H1 (cell line): ENCODE measurements at regions not wholly inside any gene's neighbourhood (a gene's known extent, or its start where the extent isn't known, plus 50 kb on each side); places are given as distances from the start of the nearest gene placed in this dataset.

ENCODE experiments used
- CTCF ChIA-PET: fragments of 300-600 bp; sonication (Branson Sonifier 250); formaldehyde crosslinking; loops from one replicate; lab custom pipeline; 2021; ENCODE audit not compliant: partially characterized antibody; lab: Charles Lee
- POLR2A ChIA-PET: fragments of 300-600 bp; sonication (Branson Sonifier 250); formaldehyde crosslinking; loops from one replicate; lab custom pipeline; 2021; ENCODE audit warnings: inconsistent platforms; ENCODE audit not compliant: partially characterized antibody; lab: Charles Lee
- DNase-seq, 2 experiments: peaks; one replicate each; pipeline versions ENCODE4 v3.0.0 to v3.0.0-alpha.2; 2010 to 2022; ENCODE audit warnings: low spot score in 2 of 2, low read depth in 1 of 2, mixed read lengths in 1 of 2
- FAIRE-seq: peaks from 2 replicates; lab custom pipeline; 2011; peaks lifted over from hg19 to GRCh38; lab: Jason Lieb, UNC
- H2AFZ ChIP-seq: 2 replicates; pipeline ENCODE4 v1.8.1; 2012; ENCODE audit warnings: low read length, inconsistent platforms
- H2AK5ac ChIP-seq: 2 replicates; pipeline ENCODE4 v1.6.1; 2013; ENCODE audit warnings: low read depth, low read length
- H2BK120ac ChIP-seq: replicated peaks from 2 replicates; pipeline ENCODE3; 2013; ENCODE audit warnings: low read depth, low read length, inconsistent platforms
- H2BK12ac ChIP-seq: 2 replicates; pipeline ENCODE4 v1.6.1; 2013; ENCODE audit warnings: low read depth, low read length
- H2BK15ac ChIP-seq: 2 replicates; pipeline ENCODE4 v1.6.1; 2013; ENCODE audit warnings: low read length
- H2BK20ac ChIP-seq: 2 replicates; pipeline ENCODE4 v1.6.1; 2013; ENCODE audit warnings: low read length
- H2BK5ac ChIP-seq: 2 replicates; pipeline ENCODE4 v1.6.1; 2013; ENCODE audit warnings: low read depth, low read length
- H3K14ac ChIP-seq: 2 replicates; pipeline ENCODE4 v1.6.1; 2013; ENCODE audit warnings: inconsistent platforms; ENCODE audit not compliant: insufficient read length
- H3K18ac ChIP-seq: 2 replicates; pipeline ENCODE4 v1.6.1; 2013; ENCODE audit warnings: low read length; ENCODE audit errors: extremely low read depth
- H3K23ac ChIP-seq: 2 replicates; pipeline ENCODE4 v1.6.1; 2013; ENCODE audit warnings: inconsistent platforms; ENCODE audit not compliant: insufficient read length
- H3K23me2 ChIP-seq: 2 replicates; pipeline ENCODE4 v1.6.1; 2013; ENCODE audit warnings: low read depth, low read length
- H3K27ac ChIP-seq: 2 replicates; pipeline ENCODE4 v1.6.1; 2011; ENCODE audit warnings: low read depth, low read length, inconsistent platforms
- H3K27me3 ChIP-seq, 4 experiments: replicated peaks in 1 of 4; 1 replicate in 1 of 4; 2 replicates in 3 of 4; pipeline versions ENCODE4 v1.6.1 to v1.8.1; 2011 to 2013; ENCODE audit warnings: low read length in 3 of 4, mild to moderate bottlenecking in 3 of 4, inconsistent platforms in 2 of 4, mixed read lengths in 2 of 4, moderate library complexity in 1 of 4; ENCODE audit not compliant: control insufficient read depth in 3 of 4, insufficient read depth in 3 of 4; ENCODE audit errors: extremely low read depth in 1 of 4
- H3K36me3 ChIP-seq, 4 experiments: 2 replicates each; pipeline versions ENCODE4 v1.6.1 to v1.8.1; 2011 to 2013; ENCODE audit warnings: mild to moderate bottlenecking in 4 of 4, low read length in 3 of 4, moderate library complexity in 2 of 4, control low read depth in 1 of 4, inconsistent platforms in 1 of 4; ENCODE audit not compliant: insufficient read depth in 4 of 4, control insufficient read depth in 2 of 4
- H3K4ac ChIP-seq: replicated peaks from 2 replicates; pipeline ENCODE3; 2013; ENCODE audit warnings: low read length, low read depth, mixed read lengths, inconsistent platforms; ENCODE audit not compliant: insufficient read length
- H3K4me1 ChIP-seq, 4 experiments: replicated peaks in 1 of 4; 1 replicate in 1 of 4; 2 replicates in 3 of 4; pipeline versions ENCODE4 v1.6.1 to v1.8.1; 2011 to 2013; ENCODE audit warnings: low read length in 3 of 4, inconsistent platforms in 2 of 4, mixed read lengths in 1 of 4; ENCODE audit not compliant: insufficient read depth in 4 of 4, control insufficient read depth in 3 of 4
- H3K4me2 ChIP-seq, 2 experiments: 2 replicates each; pipeline versions ENCODE4 v1.6.1 to v1.8.1; 2011 to 2013; ENCODE audit warnings: low read depth in 2 of 2, low read length in 2 of 2, control low read depth in 1 of 2, inconsistent platforms in 1 of 2, mild to moderate bottlenecking in 1 of 2; ENCODE audit not compliant: insufficient read depth in 1 of 2
- H3K4me3 ChIP-seq, 4 experiments: fragments of 200-600, 300-600 bp in 1 of 4; sonication (generic), shearing (Covaris generic), sonication (Bioruptor Twin) in 1 of 4; 2 replicates each; pipeline versions ENCODE4 v1.5.1 to v1.8.1; 2011 to 2016; ENCODE audit warnings: low read length in 4 of 4, low read depth in 3 of 4, control low read depth in 2 of 4, inconsistent platforms in 2 of 4, mild to moderate bottlenecking in 2 of 4, mixed read lengths in 1 of 4, moderate library complexity in 1 of 4; ENCODE audit not compliant: insufficient read depth in 2 of 4; ENCODE audit errors: extremely low read depth in 1 of 4
- H3K56ac ChIP-seq: replicated peaks from 2 replicates; pipeline ENCODE3; 2013; ENCODE audit warnings: low read depth, mild to moderate bottlenecking, mixed read lengths, low read length, inconsistent platforms; ENCODE audit not compliant: insufficient read length
- H3K79me1 ChIP-seq: 2 replicates; pipeline ENCODE4 v1.6.1; 2013; ENCODE audit warnings: low read depth, low read length, control low read depth
- H3K79me2 ChIP-seq, 2 experiments: 2 replicates each; pipeline versions ENCODE4 v1.6.1 to v1.8.1; 2012 to 2013; ENCODE audit warnings: low read length in 2 of 2, mild to moderate bottlenecking in 2 of 2, inconsistent platforms in 1 of 2; ENCODE audit not compliant: insufficient read depth in 2 of 2, control insufficient read depth in 1 of 2
- H3K9ac ChIP-seq, 4 experiments: replicated peaks in 1 of 4; 1 replicate in 1 of 4; 2 replicates in 3 of 4; pipeline versions ENCODE4 v1.6.1 to v1.8.1; 2011 to 2013; ENCODE audit warnings: low read depth in 3 of 4, low read length in 3 of 4, control low read depth in 2 of 4, mild to moderate bottlenecking in 2 of 4, moderate library complexity in 2 of 4, inconsistent platforms in 1 of 4; ENCODE audit errors: extremely low read depth in 1 of 4
- H3K9me3 ChIP-seq, 2 experiments: 2 replicates each; pipeline versions ENCODE4 v1.6.1 to v1.8.1; 2012 to 2013; ENCODE audit warnings: mild to moderate bottlenecking in 2 of 2, moderate library complexity in 2 of 2, control low read depth in 1 of 2, inconsistent platforms in 1 of 2, low read depth in 1 of 2, low read length in 1 of 2, mixed read lengths in 1 of 2; ENCODE audit not compliant: insufficient read depth in 2 of 2
- H4K20me1 ChIP-seq, 2 experiments: replicated peaks in 1 of 2; 2 replicates each; pipeline versions ENCODE3 to v1.8.1; 2011 to 2013; ENCODE audit warnings: inconsistent platforms in 2 of 2, low read length in 2 of 2, mild to moderate bottlenecking in 1 of 2; ENCODE audit not compliant: insufficient read depth in 2 of 2, control insufficient read depth in 1 of 2
- H4K5ac ChIP-seq: 2 replicates; pipeline ENCODE4 v1.6.1; 2013; ENCODE audit warnings: low read length, low read depth, mixed read lengths, inconsistent platforms; ENCODE audit not compliant: insufficient read length
- H4K8ac ChIP-seq: 2 replicates; pipeline ENCODE4 v1.8.0; 2013; ENCODE audit warnings: mild to moderate bottlenecking, moderate library complexity, low read length, inconsistent platforms; ENCODE audit not compliant: insufficient read depth; ENCODE audit errors: extremely low read depth
- H4K91ac ChIP-seq: replicated peaks from 2 replicates; pipeline ENCODE3; 2013; ENCODE audit warnings: low read length, mixed read lengths, inconsistent platforms; ENCODE audit not compliant: insufficient read length
- ASH2L ChIP-seq: fragments of 200-600, 300-600 bp; sonication (generic); IDR thresholded peaks from one replicate; pipeline ENCODE4 v1.7.1; 2017; ENCODE audit warnings: low read length
- CEBPB ChIP-seq: IDR thresholded peaks from 2 replicates; pipeline ENCODE4 v1.6.1; 2012; ENCODE audit warnings: low read depth, low read length
- HDAC6 ChIP-seq: IDR thresholded peaks from one replicate; pipeline ENCODE4 v1.7.1; 2012; ENCODE audit warnings: low read depth, mild to moderate bottlenecking, inconsistent platforms, low read length, moderate library complexity
- MAFK ChIP-seq: IDR thresholded peaks from 2 replicates; pipeline ENCODE4 v1.6.1; 2012; ENCODE audit warnings: low read depth, mild to moderate bottlenecking, improper control_type of control experiment, low read length
- NANOG ChIP-seq: IDR thresholded peaks from 2 replicates; pipeline ENCODE4 v1.6.1; 2011; ENCODE audit warnings: low read length, low read depth, mild to moderate bottlenecking, inconsistent platforms; ENCODE audit not compliant: insufficient read depth, poor library complexity, severe bottlenecking
- PHF8 ChIP-seq: fragments of 200-600 bp; sonication (generic); conservative IDR thresholded peaks from 2 replicates; pipeline ENCODE4 v1.7.1; 2012; ENCODE audit warnings: low read depth, mild to moderate bottlenecking, inconsistent platforms, low read length, moderate library complexity
- POU5F1 ChIP-seq: IDR thresholded peaks from 2 replicates; pipeline ENCODE4 v1.6.1; 2011; ENCODE audit warnings: low read depth, mild to moderate bottlenecking, low read length, moderate library complexity
- RAD21 ChIP-seq, 2 experiments: IDR thresholded peaks in 1 of 2; conservative IDR thresholded peaks in 1 of 2; 2 replicates each; pipeline ENCODE4 v1.6.1; 2011; ENCODE audit warnings: low read depth in 2 of 2, low read length in 2 of 2, improper control_type of control experiment in 1 of 2, inconsistent platforms in 1 of 2, mild to moderate bottlenecking in 1 of 2, moderate library complexity in 1 of 2
- RBBP5 ChIP-seq: IDR thresholded peaks from 2 replicates; pipeline ENCODE4 v1.7.1; 2012; ENCODE audit warnings: low read depth, mild to moderate bottlenecking, inconsistent platforms, low read length, moderate library complexity, borderline replicate concordance
- RFX5 ChIP-seq: IDR thresholded peaks from 2 replicates; pipeline ENCODE4 v1.6.1; 2011; ENCODE audit warnings: low read depth, low read length, improper control_type of control experiment, borderline replicate concordance
- RNF2 ChIP-seq: fragments of 200-900, 300-1000 bp; sonication (generic); IDR thresholded peaks from 2 replicates; pipeline ENCODE4 v1.7.1; 2016; ENCODE audit warnings: borderline replicate concordance, low read depth, mild to moderate bottlenecking, antibody characterized with exemption, low read length; ENCODE audit not compliant: poor library complexity, severe bottlenecking; ENCODE audit errors: missing control alignments
- SIX5 ChIP-seq: IDR thresholded peaks from 2 replicates; pipeline ENCODE4 v1.6.1; 2011; ENCODE audit warnings: mild to moderate bottlenecking, low read depth, low read length
- WGBS, 2 experiments: shearing (Covaris generic) in 1 of 2; methylation state at CpG; one replicate each; pipeline versions ENCODE4 v1.1.6 to v1.1.7; 2013 to 2015; ENCODE audit warnings: low lambda C conversion rate in 2 of 2, mixed read lengths in 2 of 2, inconsistent platforms in 1 of 2, low coverage in 1 of 2, missing lambda C conversion rate in 1 of 2; ENCODE audit not compliant: insufficient replicate concordance in 2 of 2, insufficient coverage in 1 of 2, insufficient read length in 1 of 2; ENCODE audit errors: extremely low coverage in 1 of 2, missing lambda C conversion rate in 1 of 2; 5-methylcytosine and 5-hydroxymethylcytosine counted together
- TF ChIP-seq, protein P1 (sequence below): IDR thresholded peaks from 2 replicates; pipeline ENCODE4 v1.6.1; 2012; ENCODE audit warnings: inconsistent platforms

GRCh38 chr3:64297563-64297962, 72.3 kb upstream of the PRICKLE2 start:
- H4K5ac ChIP-seq, result no peak overlapping the region
- no peak overlapping the region for H2AFZ ChIP-seq
- no peaks in the 10 kb centered on the region for H3K4me1 ChIP-seq
- no peak overlapping the region for H2BK20ac ChIP-seq
- H4K8ac ChIP-seq, result no peak overlapping the region
- H3K79me2 ChIP-seq, result no peaks in the 10 kb centered on the region
- H4K91ac ChIP-seq, result no peak overlapping the region
- ChIA-PET POLR2A (no interaction called here), CTCF (interaction anchor here (0.6 kb wide), 1 partner anchor 303 kb away, joined by 3 read pairs; no protein-coding TSS in a partner anchor)
- no peak overlapping the region for H3K9ac ChIP-seq
- WGBS, 2 experiments, result 100% methylated on average over 1 of the region's 1 CpG; no CpG with 5 or more reads in 1 of the 2 experiments
- no peaks in the 10 kb centered on the region for H4K20me1 ChIP-seq
- no peaks in the 10 kb centered on the region for H3K23me2 ChIP-seq
- H3K4me2 ChIP-seq, result no peak overlapping the region
- H3K23ac ChIP-seq, result no peak overlapping the region
- no peaks in the 10 kb centered on the region for H3K27me3 ChIP-seq
- no peak overlapping the region for H3K4ac ChIP-seq
- H3K27ac ChIP-seq, result no peak overlapping the region
- no peaks in the 10 kb centered on the region; a peak in 1 of 8 replicates for H3K36me3 ChIP-seq
- no peak overlapping the region for H3K56ac ChIP-seq
- no peak overlapping the region for H2BK120ac ChIP-seq
- no peak overlapping the region for H2BK5ac ChIP-seq
- peaks cover 12 to 13% of the 10 kb centered on the region in 2 experiments; a peak in 3 of 4 replicates for H3K9me3 ChIP-seq
- FAIRE-seq, result no peak
- no peak for DNase-seq
- H3K18ac ChIP-seq, result no peak overlapping the region
- H3K14ac ChIP-seq, result no peak overlapping the region
- H3K4me3 ChIP-seq, result no peak overlapping the region
- H2AK5ac ChIP-seq, result no peak overlapping the region
- no peak overlapping the region for H2BK12ac ChIP-seq
- no peak overlapping the region for H2BK15ac ChIP-seq
- no peaks in the 10 kb centered on the region for H3K79me1 ChIP-seq
- TF ChIP-seq RAD21 (IDR thresholded peaks at IDR 0.05 in 1 of 2, conservative IDR thresholded peaks at IDR 0.05 in 1 of 2; ENCODE audit: low read depth in 2 of 2, low read length in 2 of 2) (no peak), SIX5 (no peak), RNF2 (no peak), RFX5 (no peak), PHF8 (no peak), HDAC6 (no peak), NANOG (no peak), RBBP5 (no peak), ASH2L (no peak), POU5F1 (no peak), CEBPB (no peak), MAFK (no peak)
- TF ChIP-seq, protein P1, sequence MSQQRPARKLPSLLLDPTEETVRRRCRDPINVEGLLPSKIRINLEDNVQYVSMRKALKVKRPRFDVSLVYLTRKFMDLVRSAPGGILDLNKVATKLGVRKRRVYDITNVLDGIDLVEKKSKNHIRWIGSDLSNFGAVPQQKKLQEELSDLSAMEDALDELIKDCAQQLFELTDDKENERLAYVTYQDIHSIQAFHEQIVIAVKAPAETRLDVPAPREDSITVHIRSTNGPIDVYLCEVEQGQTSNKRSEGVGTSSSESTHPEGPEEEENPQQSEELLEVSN, result no peak
